ENCODE measurements at regions not wholly inside any gene's neighbourhood (a gene's known extent, or its start where the extent isn't known, plus 50 kb on each side); places are given as distances from the start of the nearest gene placed in this dataset.
"Not testable (repeated sequence)": the region's sequence is repeated elsewhere in the genome, so short reads cannot be mapped to it uniquely, and the experiment has no call there.

GRCh38 chr3:73193943-73194342 lies 132.5 kb downstream of the EBLN2 start:
- TF ChIP-seq, protein P1, sequence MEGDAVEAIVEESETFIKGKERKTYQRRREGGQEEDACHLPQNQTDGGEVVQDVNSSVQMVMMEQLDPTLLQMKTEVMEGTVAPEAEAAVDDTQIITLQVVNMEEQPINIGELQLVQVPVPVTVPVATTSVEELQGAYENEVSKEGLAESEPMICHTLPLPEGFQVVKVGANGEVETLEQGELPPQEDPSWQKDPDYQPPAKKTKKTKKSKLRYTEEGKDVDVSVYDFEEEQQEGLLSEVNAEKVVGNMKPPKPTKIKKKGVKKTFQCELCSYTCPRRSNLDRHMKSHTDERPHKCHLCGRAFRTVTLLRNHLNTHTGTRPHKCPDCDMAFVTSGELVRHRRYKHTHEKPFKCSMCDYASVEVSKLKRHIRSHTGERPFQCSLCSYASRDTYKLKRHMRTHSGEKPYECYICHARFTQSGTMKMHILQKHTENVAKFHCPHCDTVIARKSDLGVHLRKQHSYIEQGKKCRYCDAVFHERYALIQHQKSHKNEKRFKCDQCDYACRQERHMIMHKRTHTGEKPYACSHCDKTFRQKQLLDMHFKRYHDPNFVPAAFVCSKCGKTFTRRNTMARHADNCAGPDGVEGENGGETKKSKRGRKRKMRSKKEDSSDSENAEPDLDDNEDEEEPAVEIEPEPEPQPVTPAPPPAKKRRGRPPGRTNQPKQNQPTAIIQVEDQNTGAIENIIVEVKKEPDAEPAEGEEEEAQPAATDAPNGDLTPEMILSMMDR (IDR thresholded peaks at IDR 0.05), result not testable (repeated sequence)
- TF ChIP-seq POLR2A, EP300 (IDR thresholded peaks at IDR 0.05): not testable (repeated sequence)

All from ovary (tissue), 3 donors.